ENCODE measurements at regions not wholly inside any gene's neighbourhood (a gene's known extent, or its start where the extent isn't known, plus 50 kb on each side); places are given as distances from the start of the nearest gene placed in this dataset.

- TF ChIP-seq, protein P1, sequence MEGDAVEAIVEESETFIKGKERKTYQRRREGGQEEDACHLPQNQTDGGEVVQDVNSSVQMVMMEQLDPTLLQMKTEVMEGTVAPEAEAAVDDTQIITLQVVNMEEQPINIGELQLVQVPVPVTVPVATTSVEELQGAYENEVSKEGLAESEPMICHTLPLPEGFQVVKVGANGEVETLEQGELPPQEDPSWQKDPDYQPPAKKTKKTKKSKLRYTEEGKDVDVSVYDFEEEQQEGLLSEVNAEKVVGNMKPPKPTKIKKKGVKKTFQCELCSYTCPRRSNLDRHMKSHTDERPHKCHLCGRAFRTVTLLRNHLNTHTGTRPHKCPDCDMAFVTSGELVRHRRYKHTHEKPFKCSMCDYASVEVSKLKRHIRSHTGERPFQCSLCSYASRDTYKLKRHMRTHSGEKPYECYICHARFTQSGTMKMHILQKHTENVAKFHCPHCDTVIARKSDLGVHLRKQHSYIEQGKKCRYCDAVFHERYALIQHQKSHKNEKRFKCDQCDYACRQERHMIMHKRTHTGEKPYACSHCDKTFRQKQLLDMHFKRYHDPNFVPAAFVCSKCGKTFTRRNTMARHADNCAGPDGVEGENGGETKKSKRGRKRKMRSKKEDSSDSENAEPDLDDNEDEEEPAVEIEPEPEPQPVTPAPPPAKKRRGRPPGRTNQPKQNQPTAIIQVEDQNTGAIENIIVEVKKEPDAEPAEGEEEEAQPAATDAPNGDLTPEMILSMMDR (IDR thresholded peaks at IDR 0.05; ENCODE audit: poor library complexity): no peak
- TF ChIP-seq EZH2 (IDR thresholded peaks at IDR 0.05; ENCODE audit: borderline replicate concordance): no peak
Observed at GRCh38 chr2:52264911-52265310, 1233.0 kb upstream of the NRXN1 start.
